Hepatocyte (in vitro differentiated cells): ENCODE measurements at regions not wholly inside any gene's neighbourhood (a gene's known extent, or its start where the extent isn't known, plus 50 kb on each side); places are given as distances from the start of the nearest gene placed in this dataset.

Source experiments
- CTCF ChIP-seq: fragments of 200-600 bp; sonication (generic); IDR thresholded peaks from 2 replicates; pipeline ENCODE4 v1.5.1; 2016; ENCODE audit warnings: antibody characterized with exemption, mild to moderate bottlenecking; ENCODE audit not compliant: poor library complexity
- EZH2 ChIP-seq: fragments of 200-600 bp; sonication (generic); IDR thresholded peaks from 2 replicates; pipeline ENCODE4 v1.6.1; 2016; ENCODE audit warnings: antibody characterized with exemption, mild to moderate bottlenecking, borderline replicate concordance
- EZH2phosphoT487 ChIP-seq: fragments of 200-600 bp; sonication (generic); IDR thresholded peaks from one replicate; pipeline ENCODE4 v1.6.1; 2018; ENCODE audit warnings: antibody characterized with exemption, mild to moderate bottlenecking, low read depth, moderate library complexity; ENCODE audit not compliant: unreplicated experiment, severe bottlenecking

- no peak for TF ChIP-seq EZH2
- no peak for TF ChIP-seq CTCF
- TF ChIP-seq EZH2phosphoT487, result no peak
These were observed 207.0 kb upstream of the PRDM1 start for GRCh38 chr6:105879146-105879545.
